Endometrium (tissue), 2 donors: ENCODE measurements at regions not wholly inside any gene's neighbourhood (a gene's known extent, or its start where the extent isn't known, plus 50 kb on each side); places are given as distances from the start of the nearest gene placed in this dataset.

Experiments
- FAIRE-seq: peaks from 2 replicates; lab custom pipeline; 2012; peaks lifted over from hg19 to GRCh38; lab: Jason Lieb, UNC
- donor health status: control.
- donor health status: control.

- no peak for FAIRE-seq
These were observed 58.2 kb upstream of the MAML3 start for GRCh38 chr4:140212194-140212593.

GRCh38 chr4:140211693-140212092, 57.7 kb upstream of the MAML3 start:
- FAIRE-seq = no peak

DNA sequence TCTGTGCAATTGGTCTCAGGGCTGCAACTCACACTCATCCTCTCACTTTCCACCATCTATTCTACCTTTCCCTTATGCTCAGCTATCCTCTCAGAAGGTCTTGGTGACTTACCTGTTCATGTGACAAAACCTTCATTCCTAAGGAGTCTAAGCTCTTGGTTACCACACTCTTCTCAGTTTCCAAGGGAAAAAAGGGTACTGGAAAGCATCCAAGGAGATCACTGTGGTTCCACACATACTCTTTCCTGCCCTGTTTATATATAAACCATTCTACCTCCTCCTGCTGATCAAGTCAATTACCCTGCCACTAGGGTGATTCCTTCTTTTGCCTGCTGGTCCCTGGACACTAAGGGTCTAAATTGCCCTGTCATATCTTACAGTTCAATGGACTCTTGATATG, 57.2 kb upstream of the MAML3 start:
- FAIRE-seq = no peak

DNA sequence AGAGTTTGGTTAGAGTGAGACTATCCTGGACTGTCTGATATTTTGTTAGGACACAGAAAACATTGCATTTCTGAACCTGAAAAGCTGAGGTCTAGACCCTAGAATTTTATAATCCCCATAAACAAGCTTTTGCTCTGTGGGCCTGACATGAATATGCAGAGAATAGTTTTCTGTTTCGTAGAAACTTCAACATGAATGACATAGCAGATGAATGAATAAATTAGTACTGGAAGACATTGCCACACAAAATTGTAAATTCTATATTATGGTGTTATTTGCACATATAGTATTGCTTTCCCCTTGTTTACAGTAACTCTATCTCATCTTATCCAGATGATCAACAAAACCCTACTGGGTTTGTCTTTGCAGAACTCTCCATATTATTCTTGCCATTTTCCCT, 54.9 kb upstream of the MAML3 start:
- FAIRE-seq = no peak
